ENCODE measurements at regions not wholly inside any gene's neighbourhood (a gene's known extent, or its start where the extent isn't known, plus 50 kb on each side); places are given as distances from the start of the nearest gene placed in this dataset.

DNA sequence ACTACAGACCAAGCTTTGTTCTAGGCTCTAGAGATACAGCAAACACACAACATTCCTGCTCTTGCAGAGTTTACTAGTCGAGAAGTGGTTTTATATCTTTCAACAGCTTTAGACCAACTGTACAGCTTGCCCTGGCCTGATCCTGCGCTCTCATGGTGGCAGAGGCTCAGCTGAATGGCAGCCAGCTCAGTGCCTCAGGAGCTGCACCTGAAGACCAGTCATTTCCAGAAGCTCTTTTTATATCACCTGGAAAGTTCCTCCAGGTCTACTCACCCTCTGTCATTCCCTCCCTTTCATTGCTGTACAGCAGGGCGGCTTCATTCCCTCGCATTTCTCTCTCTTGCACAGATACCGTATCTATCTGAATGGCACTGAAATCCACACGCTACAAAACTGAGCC, 319.8 kb downstream of the GATA3 start:
- TF ChIP-seq, protein P1, sequence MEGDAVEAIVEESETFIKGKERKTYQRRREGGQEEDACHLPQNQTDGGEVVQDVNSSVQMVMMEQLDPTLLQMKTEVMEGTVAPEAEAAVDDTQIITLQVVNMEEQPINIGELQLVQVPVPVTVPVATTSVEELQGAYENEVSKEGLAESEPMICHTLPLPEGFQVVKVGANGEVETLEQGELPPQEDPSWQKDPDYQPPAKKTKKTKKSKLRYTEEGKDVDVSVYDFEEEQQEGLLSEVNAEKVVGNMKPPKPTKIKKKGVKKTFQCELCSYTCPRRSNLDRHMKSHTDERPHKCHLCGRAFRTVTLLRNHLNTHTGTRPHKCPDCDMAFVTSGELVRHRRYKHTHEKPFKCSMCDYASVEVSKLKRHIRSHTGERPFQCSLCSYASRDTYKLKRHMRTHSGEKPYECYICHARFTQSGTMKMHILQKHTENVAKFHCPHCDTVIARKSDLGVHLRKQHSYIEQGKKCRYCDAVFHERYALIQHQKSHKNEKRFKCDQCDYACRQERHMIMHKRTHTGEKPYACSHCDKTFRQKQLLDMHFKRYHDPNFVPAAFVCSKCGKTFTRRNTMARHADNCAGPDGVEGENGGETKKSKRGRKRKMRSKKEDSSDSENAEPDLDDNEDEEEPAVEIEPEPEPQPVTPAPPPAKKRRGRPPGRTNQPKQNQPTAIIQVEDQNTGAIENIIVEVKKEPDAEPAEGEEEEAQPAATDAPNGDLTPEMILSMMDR (IDR thresholded peaks at IDR 0.05) = no peak
- no peak for TF ChIP-seq EZH2 (IDR thresholded peaks at IDR 0.05)

Measured in neural progenitor cell (in vitro differentiated cells).